H1 (cell line): ENCODE measurements at regions not wholly inside any gene's neighbourhood (a gene's known extent, or its start where the extent isn't known, plus 50 kb on each side); places are given as distances from the start of the nearest gene placed in this dataset.

Experiments
- CHD1 ChIP-seq: IDR thresholded peaks from 2 replicates; pipeline ENCODE4 v1.6.1; 2012; ENCODE audit warnings: low read depth, low read length, improper control_type of control experiment
- FOSL1 ChIP-seq: IDR thresholded peaks from 2 replicates; pipeline ENCODE4 v1.6.1; 2011; ENCODE audit warnings: mild to moderate bottlenecking, low read depth, low read length, moderate library complexity; ENCODE audit not compliant: insufficient read depth
- HDAC6 ChIP-seq: IDR thresholded peaks from one replicate; pipeline ENCODE4 v1.7.1; 2012; ENCODE audit warnings: low read depth, mild to moderate bottlenecking, inconsistent platforms, low read length, moderate library complexity

GRCh38 chr2:114160263-114160981, 270.5 kb downstream of the ACTR3 start (continued):
- TF ChIP-seq CHD1 (no peak), FOSL1 (no peak), HDAC6 (no peak)
